ENCODE measurements at regions not wholly inside any gene's neighbourhood (a gene's known extent, or its start where the extent isn't known, plus 50 kb on each side); places are given as distances from the start of the nearest gene placed in this dataset.

GRCh38 chr5:77855369-77855768 is 79.2 kb upstream of the TBCA start (continued):
- TF ChIP-seq CTCF (IDR thresholded peaks at IDR 0.05), result no peak
- no peak for TF ChIP-seq MEF2A (IDR thresholded peaks at IDR 0.05; ENCODE audit: borderline replicate concordance, low read depth)
- no peak for TF ChIP-seq RAD21 (IDR thresholded peaks at IDR 0.05; ENCODE audit: low read length)
- no peak for TF ChIP-seq TAF1 (IDR thresholded peaks at IDR 0.05; ENCODE audit: borderline replicate concordance, low read depth, low read length)
- TF ChIP-seq FOSL2 (IDR thresholded peaks at IDR 0.05; ENCODE audit: borderline replicate concordance, low read depth), result no peak
- no peak for TF ChIP-seq SMC3 (IDR thresholded peaks at IDR 0.05; ENCODE audit: low read depth, low read length)

GRCh38 chr5:77853353-77853907 is 77.3 kb upstream of the TBCA start:
- peak; percentile 26; the same call in 1 of the 2 replicates for TF ChIP-seq GATA2 (CRISPR knock-in tag; IDR thresholded peaks at IDR 0.05)
- no peak for TF ChIP-seq YY1 (IDR thresholded peaks at IDR 0.05; ENCODE audit: low read depth)
- no peak overlapping the region for H2AFZ ChIP-seq (ENCODE audit: low read depth)
- ChIA-PET CTCF (interaction anchor here (0.9 to 1.0 kb wide), 2 partner anchors 19 to 38 kb away, joined by 3 to 4 read pairs; no protein-coding TSS in a partner anchor), POLR2A (no interaction called here)
- H3K27me3 ChIP-seq (ENCODE audit: insufficient read depth), result no peaks in the 10 kb centered on the region
- H3K79me2 ChIP-seq (ENCODE audit: insufficient read depth), result no peaks in the 10 kb centered on the region
- no peak overlapping the region for H3K4me2 ChIP-seq
- H3K9me3 ChIP-seq, result no peaks in the 10 kb centered on the region
- H3K9me2 ChIP-seq, result no peaks in the 10 kb centered on the region
- H3F3A ChIP-seq (replicated peaks; ENCODE audit: insufficient read depth), result peaks cover 5% of the 10 kb centered on the region
- DNase-seq, result peak; percentile 23
- H3K4me1 ChIP-seq (ENCODE audit: control insufficient read depth in 1 of 2, insufficient read depth in 2 of 2, low read depth in 1 of 2, low read length in 1 of 2), result peaks cover 0 to 3% of the 10 kb centered on the region in 2 experiments; a peak in 1 of 4 replicates
- no peak overlapping the region for H3K4me3 ChIP-seq (ENCODE audit: low read depth in 2 of 2, low read length in 1 of 2)
- WGBS (ENCODE audit: low lambda C conversion rate), result 12% methylated on average over 2 of the region's 2 CpGs
- no peaks in the 10 kb centered on the region for H4K20me1 ChIP-seq (ENCODE audit: insufficient read depth)
- no peak overlapping the region for H3K27ac ChIP-seq (ENCODE audit: low read depth in 2 of 2, low read length in 1 of 2)
- no peak overlapping the region for H3K9ac ChIP-seq
- no peaks in the 10 kb centered on the region for H3K36me3 ChIP-seq (replicated peaks in 1 of 2; ENCODE audit: control insufficient read depth in 1 of 2, insufficient read depth in 2 of 2, low read length in 1 of 2)

- Histone ChIP-seq H3K27ac (ENCODE audit: low read depth in 2 of 2, low read length in 1 of 2) (no peak overlapping the region), H3F3A (replicated peaks; ENCODE audit: insufficient read depth) (peaks cover 5% of the 10 kb centered on the region), H3K27me3 (ENCODE audit: insufficient read depth) (no peaks in the 10 kb centered on the region), H3K9me2 (no peaks in the 10 kb centered on the region), H3K9me3 (no peaks in the 10 kb centered on the region), H3K4me3 (ENCODE audit: low read depth in 2 of 2, low read length in 1 of 2) (peak overlapping the region; percentile 47 to 62), H3K9ac (peak overlapping the region; percentile 40), H2AFZ (ENCODE audit: low read depth) (peak overlapping the region; percentile 89), H3K79me2 (ENCODE audit: insufficient read depth) (no peaks in the 10 kb centered on the region), H3K36me3 (replicated peaks in 1 of 2; ENCODE audit: control insufficient read depth in 1 of 2, insufficient read depth in 2 of 2, low read length in 1 of 2) (no peaks in the 10 kb centered on the region), H3K4me1 (ENCODE audit: control insufficient read depth in 1 of 2, insufficient read depth in 2 of 2, low read depth in 1 of 2, low read length in 1 of 2) (peaks cover 0 to 3% of the 10 kb centered on the region in 2 experiments; a peak in 1 of 4 replicates), H3K4me2 (peak overlapping the region; percentile 80), H4K20me1 (ENCODE audit: insufficient read depth) (no peaks in the 10 kb centered on the region)
- ChIA-PET POLR2A (no interaction called here), CTCF (interaction anchor here (0.7 to 1.2 kb wide), 2 partner anchors 11 to 309 kb away, joined by 3 read pairs; no protein-coding TSS in a partner anchor)
- 7% methylated on average over 11 of the region's 28 CpGs for WGBS (ENCODE audit: low lambda C conversion rate)
- peak; percentile 87 for DNase-seq
- TF ChIP-seq NRF1 (IDR thresholded peaks at IDR 0.05; ENCODE audit: low read depth, low read length) (peak; percentile 41; the same call in 1 of the 2 replicates), SMC3 (IDR thresholded peaks at IDR 0.05; ENCODE audit: low read depth, low read length) (no peak), NFIC (IDR thresholded peaks at IDR 0.05; ENCODE audit: borderline replicate concordance) (peak; percentile 79)
Observed at GRCh38 chr5:77852514-77853352, 76.6 kb upstream of the TBCA start.
